ENCODE measurements at regions not wholly inside any gene's neighbourhood (a gene's known extent, or its start where the extent isn't known, plus 50 kb on each side); places are given as distances from the start of the nearest gene placed in this dataset.
"Not testable (repeated sequence)": the region's sequence is repeated elsewhere in the genome, so short reads cannot be mapped to it uniquely, and the experiment has no call there.

DNA sequence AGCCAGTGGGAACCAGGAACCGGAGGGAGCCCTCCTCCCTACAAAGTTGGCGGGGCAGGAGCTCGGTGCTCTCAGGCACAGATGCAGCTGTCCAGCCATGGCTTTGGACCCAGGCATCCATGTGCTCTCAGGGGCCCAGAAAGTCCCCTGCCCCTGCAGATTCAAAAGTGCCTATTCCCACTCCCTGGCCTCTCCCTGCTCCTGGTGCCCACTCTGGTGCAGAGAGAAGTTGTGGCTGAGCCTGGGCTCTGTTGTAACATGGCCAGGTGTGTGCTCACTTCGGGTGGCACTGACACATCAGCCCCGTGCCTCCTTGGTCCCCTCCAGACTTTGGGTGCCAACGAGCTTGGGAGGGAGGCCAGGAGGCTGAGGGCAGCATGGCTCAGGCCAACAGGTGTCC, 315.8 kb upstream of the KYNU start:
- no peak for DNase-seq (ENCODE audit: low read depth)
- TF ChIP-seq, protein P1, sequence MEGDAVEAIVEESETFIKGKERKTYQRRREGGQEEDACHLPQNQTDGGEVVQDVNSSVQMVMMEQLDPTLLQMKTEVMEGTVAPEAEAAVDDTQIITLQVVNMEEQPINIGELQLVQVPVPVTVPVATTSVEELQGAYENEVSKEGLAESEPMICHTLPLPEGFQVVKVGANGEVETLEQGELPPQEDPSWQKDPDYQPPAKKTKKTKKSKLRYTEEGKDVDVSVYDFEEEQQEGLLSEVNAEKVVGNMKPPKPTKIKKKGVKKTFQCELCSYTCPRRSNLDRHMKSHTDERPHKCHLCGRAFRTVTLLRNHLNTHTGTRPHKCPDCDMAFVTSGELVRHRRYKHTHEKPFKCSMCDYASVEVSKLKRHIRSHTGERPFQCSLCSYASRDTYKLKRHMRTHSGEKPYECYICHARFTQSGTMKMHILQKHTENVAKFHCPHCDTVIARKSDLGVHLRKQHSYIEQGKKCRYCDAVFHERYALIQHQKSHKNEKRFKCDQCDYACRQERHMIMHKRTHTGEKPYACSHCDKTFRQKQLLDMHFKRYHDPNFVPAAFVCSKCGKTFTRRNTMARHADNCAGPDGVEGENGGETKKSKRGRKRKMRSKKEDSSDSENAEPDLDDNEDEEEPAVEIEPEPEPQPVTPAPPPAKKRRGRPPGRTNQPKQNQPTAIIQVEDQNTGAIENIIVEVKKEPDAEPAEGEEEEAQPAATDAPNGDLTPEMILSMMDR (IDR thresholded peaks at IDR 0.05; ENCODE audit: insufficient read depth, low read length, severe bottlenecking), result no peak
- no peak for FAIRE-seq
- Histone ChIP-seq H3K27me3 (ENCODE audit: control insufficient read depth, insufficient read depth, low read length) (no peaks in the 10 kb centered on the region), H3K36me3 (ENCODE audit: control insufficient read depth, insufficient read depth, low read length) (no peaks in the 10 kb centered on the region), H3K4me3 (ENCODE audit: low read depth, low read length) (no peak overlapping the region)

DNA sequence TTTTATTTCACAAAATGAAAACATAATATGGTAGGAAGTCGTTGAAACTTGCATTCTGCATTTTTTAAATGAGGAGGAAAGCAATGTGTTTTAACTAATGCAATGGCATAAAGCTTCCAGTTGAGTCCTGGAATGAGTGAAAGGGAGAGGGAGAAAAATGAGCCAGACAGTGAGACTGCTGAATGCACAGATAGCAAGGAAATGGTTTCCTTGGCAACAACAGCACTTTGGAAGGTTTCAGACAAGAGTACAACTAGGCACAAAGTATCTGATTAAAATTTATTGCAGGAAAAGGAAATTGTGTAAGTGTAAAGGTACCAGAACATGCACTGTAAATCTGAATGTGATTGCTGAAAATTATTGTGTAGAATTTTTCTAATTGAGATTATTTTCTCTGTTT, 320.1 kb upstream of the KYNU start:
- TF ChIP-seq, protein P1 (IDR thresholded peaks at IDR 0.05; ENCODE audit: insufficient read depth, low read length, severe bottlenecking), result no peak
- H3K4me3 ChIP-seq (ENCODE audit: low read depth, low read length), result no peak overlapping the region
- no peak for FAIRE-seq
- DNase-seq (ENCODE audit: low read depth), result no peak
- H3K27me3 ChIP-seq (ENCODE audit: control insufficient read depth, insufficient read depth, low read length), result no peaks in the 10 kb centered on the region
- H3K36me3 ChIP-seq (ENCODE audit: control insufficient read depth, insufficient read depth, low read length), result no peaks in the 10 kb centered on the region

DNA sequence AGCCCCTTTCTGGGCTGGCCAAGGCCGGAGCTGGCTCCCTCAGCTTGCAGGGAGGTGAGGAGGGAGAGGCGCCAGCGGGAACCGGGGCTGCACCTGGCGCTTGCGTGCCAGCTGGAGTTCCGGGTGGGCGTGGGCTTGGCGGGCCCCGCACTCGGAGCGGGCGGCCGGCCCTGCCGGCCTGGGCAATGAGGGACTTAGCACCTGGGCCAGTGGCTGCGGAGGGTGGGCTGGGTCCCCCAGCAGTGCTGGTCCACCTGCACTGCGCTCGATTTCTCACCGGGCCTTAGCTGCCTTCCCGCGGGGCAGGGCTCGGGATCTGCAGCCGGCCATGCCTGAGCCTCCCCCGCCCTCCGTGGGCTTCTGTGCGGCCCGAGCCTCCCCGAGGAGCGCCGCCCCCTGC, 331.5 kb upstream of the KYNU start:
- not testable (repeated sequence) for H3K4me3 ChIP-seq (ENCODE audit: low read depth, low read length); DNase-seq (ENCODE audit: low read depth); FAIRE-seq

DNA sequence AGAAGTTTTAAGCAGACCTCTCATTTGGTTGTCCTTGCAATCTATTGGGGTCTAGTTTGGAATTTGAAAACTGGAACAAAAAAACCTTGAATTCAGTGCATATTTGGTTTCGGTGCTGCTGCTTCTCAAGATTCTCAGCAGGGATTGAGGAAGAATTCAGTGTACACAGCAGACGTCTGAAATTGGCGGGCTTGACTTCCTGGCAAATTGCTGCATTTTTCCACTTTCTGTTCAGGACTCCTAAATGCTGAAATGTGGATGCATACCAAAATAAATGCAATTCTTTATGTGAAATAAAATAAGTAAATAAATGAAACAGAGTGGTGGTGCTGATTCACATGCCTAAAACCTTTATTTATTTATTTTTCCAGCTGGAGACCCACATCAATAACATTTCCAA, 332.4 kb upstream of the KYNU start:
- Histone ChIP-seq H3K27me3 (ENCODE audit: control insufficient read depth, insufficient read depth, low read length) (no peaks in the 10 kb centered on the region), H3K4me3 (ENCODE audit: low read depth, low read length) (no peak overlapping the region), H3K36me3 (ENCODE audit: control insufficient read depth, insufficient read depth, low read length) (no peaks in the 10 kb centered on the region)
- TF ChIP-seq, protein P1 (IDR thresholded peaks at IDR 0.05; ENCODE audit: insufficient read depth, low read length, severe bottlenecking), result no peak
- FAIRE-seq, result no peak
- no peak for DNase-seq (ENCODE audit: low read depth)

More for the DNA sequence above, 331.5 kb upstream of the KYNU start:
- H3K27me3 ChIP-seq (ENCODE audit: control insufficient read depth, insufficient read depth, low read length); H3K36me3 ChIP-seq (ENCODE audit: control insufficient read depth, insufficient read depth, low read length): not testable (repeated sequence)

DNA sequence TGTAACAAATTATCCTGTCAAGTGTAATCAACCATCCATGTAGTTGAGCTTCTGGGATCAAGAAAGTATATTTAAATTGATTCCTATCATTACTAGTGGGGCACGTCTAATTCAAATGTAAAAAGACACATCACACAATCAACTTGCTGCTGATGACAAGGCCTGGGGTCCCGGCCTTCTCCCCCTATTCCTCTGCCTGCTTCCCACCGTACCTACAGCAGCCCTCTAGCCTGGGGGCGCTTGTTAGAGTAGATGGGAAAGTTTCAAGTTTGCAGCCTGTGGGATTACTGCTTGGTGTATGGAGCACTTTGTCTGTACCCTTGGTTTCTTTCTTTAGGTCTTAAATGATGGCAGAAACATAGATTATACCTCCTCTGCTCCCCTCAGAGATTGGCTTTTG, 333.3 kb upstream of the KYNU start:
- Histone ChIP-seq H3K4me3 (ENCODE audit: low read depth, low read length) (no peak overlapping the region), H3K36me3 (ENCODE audit: control insufficient read depth, insufficient read depth, low read length) (no peaks in the 10 kb centered on the region), H3K27me3 (ENCODE audit: control insufficient read depth, insufficient read depth, low read length) (no peaks in the 10 kb centered on the region)
- TF ChIP-seq, protein P1 (IDR thresholded peaks at IDR 0.05; ENCODE audit: insufficient read depth, low read length, severe bottlenecking), result no peak
- DNase-seq (ENCODE audit: low read depth), result no peak
- no peak for FAIRE-seq

DNA sequence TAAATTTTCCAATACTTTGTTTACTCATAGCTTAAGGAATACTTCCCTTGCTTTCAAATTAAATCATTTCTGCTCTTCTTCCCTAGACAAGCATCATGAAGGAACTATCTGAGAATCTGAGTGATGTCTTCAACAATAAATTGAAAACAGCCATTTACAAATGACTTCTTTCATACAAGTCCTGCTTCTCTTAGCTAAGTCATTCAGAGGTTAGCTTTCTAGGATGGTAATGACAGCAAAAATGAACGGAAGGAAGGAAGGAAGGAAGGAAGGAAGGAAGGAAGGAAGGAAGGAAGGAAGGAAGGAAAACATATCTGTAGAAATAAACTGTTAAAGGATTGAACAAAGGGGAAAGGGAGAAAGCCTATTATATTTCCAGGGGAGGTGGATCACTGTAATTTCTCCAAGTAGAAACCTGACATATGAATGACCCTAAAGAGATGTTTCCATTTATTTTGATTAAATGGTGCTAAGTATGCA, 335.0 kb upstream of the KYNU start:
- Histone ChIP-seq H3K36me3 (ENCODE audit: control insufficient read depth, insufficient read depth, low read length) (no peaks in the 10 kb centered on the region), H3K4me3 (ENCODE audit: low read depth, low read length) (no peak overlapping the region), H3K27me3 (ENCODE audit: control insufficient read depth, insufficient read depth, low read length) (no peaks in the 10 kb centered on the region)
- DNase-seq (ENCODE audit: low read depth) (no peak), FAIRE-seq (no peak)
- TF ChIP-seq, protein P1 (IDR thresholded peaks at IDR 0.05; ENCODE audit: insufficient read depth, low read length, severe bottlenecking), result no peak

Data from bronchial epithelial cell (primary cell).